GM12892 (cell line): ENCODE measurements at regions not wholly inside any gene's neighbourhood (a gene's known extent, or its start where the extent isn't known, plus 50 kb on each side); places are given as distances from the start of the nearest gene placed in this dataset.

ENCODE experiments used
- POLR2A ChIP-seq: IDR thresholded peaks from 2 replicates; pipeline ENCODE4 v1.6.1; 2011; ENCODE audit warnings: low read depth, low read length, control low read depth
- TAF1 ChIP-seq: IDR thresholded peaks from 2 replicates; pipeline ENCODE4 v1.6.1; 2011; ENCODE audit warnings: low read depth, mild to moderate bottlenecking, control low read depth, low read length, borderline replicate concordance

GRCh38 chr10:7485799-7486198 is 75.0 kb upstream of the SFMBT2 start:
- no peak for TF ChIP-seq TAF1
- TF ChIP-seq POLR2A, result no peak
